GM19463 (cell line): ENCODE measurements at regions not wholly inside any gene's neighbourhood (a gene's known extent, or its start where the extent isn't known, plus 50 kb on each side); places are given as distances from the start of the nearest gene placed in this dataset.

ENCODE experiments used
- ATAC-seq: cut with Tn5 transposase; IDR thresholded peaks from one replicate; pipeline ENCODE4 v1.9.1; 2021; ENCODE audit warnings: mild to moderate bottlenecking, moderate library complexity; ENCODE audit not compliant: unreplicated experiment

DNA sequence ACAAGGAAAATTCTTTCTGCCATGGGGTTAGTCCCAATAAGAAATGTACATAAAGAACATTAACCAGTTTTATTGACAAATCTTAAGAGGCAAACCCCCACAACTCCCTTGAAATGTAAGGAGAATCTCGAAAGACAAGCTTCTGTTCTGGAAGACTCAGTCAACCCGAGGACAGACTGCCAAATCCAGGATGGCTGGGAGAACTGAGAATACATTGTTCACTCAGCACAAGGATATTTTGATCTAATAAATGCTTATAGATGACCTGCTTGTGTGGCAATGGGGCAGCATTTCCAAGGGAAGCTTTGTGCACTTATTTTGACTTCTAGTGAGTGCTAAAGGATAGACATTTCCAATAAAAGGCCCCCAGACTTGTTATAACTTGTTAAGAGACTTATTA, 280.4 kb downstream of the DHX15 start:
- ATAC-seq: no peak

DNA sequence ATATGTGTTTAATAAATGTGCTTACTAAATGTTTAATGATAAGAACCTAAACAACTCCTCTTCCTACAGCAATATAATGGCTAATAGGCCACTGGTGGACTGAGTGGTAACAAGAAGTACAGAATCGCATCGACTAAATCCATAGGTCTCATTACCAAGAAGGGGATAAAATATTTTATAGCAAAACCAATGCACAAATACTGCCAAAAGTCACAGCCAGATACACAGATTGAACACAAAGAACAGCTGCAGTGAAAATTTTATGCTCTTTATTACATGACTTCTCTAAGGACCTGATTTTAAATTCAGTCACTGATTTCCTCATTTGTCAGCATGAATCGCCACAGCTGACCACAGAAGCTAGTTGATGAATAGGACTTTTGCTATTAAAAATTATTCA, 285.4 kb downstream of the DHX15 start:
- no peak for ATAC-seq

DNA sequence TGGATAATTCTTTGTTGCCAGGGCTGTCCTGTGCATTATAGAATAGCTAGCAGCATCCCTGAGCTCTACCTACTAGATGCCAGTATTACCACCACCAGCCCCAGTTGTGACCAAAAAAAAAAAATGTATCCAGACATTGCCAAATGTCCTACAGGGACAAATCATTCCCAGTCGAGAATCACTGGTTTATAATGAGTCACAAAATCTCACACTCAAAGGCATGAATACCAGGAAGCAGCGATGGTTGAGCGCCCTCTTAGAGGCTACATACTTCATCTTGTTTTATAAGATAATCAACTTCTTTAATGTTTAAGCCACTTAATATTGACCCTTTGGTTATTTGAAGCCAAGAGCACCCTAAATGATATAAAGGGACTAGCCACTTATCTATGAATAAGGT, 297.3 kb downstream of the DHX15 start:
- ATAC-seq: no peak

DNA sequence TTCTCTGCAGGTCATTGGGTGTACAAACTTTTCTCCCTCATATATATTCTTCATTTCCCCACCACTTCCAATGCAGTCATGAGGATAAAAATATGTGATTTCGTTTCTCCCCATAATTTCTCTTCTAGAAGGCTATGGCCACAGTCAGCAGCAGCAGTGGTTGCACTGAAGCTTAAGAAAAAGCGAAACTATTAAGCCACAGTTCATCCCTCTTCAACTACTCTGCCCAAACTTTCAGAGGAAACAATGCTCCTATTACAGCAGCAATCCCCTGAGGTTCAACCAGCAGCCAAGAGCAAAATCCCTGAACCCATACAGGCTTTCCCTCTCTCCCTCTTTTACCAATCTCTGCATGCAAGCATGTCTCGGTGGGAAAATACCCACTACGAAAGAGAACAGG, 298.6 kb downstream of the DHX15 start:
- no peak for ATAC-seq

DNA sequence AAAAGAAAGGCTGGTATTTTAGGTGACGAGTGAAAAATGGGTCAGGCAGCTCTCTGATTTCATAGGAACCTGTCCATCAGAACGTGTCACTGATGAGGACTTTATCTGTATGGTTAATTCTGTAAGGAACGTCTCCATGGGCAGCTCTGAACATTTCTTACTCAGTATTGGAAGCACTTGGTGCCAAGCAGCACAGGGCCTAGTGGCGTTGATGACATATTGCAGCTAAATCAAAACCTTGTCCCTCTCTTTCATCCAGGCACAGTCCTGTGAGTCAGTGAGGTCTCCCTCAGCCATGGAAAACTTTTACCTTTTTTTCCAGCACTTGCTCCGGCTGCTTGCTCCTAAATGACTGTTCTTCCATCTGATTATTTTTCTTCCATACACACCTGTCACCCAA, 301.9 kb downstream of the DHX15 start:
- no peak for ATAC-seq

DNA sequence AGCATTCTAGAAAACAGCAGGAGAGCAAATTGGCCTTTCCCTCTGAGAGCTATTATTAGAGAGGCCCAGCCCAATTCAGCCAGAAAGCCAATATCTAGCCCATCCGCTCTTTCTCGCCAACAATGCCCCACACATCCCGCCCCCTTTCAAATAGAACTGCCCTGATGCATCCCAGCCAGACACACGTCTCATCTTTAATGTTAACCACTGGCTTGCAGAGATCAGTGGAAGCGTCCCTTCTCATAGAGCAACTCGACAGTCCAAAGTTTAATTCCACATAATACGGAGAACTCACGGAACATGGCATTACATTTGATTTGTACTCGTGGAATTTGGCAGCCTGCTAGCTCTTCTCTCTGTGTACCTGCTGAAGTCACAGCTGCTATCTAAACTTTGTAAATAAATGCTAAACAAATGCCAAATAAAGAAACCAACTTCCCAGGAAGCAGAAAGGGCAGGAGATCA, 304.4 kb downstream of the DHX15 start:
- ATAC-seq: no peak

DNA sequence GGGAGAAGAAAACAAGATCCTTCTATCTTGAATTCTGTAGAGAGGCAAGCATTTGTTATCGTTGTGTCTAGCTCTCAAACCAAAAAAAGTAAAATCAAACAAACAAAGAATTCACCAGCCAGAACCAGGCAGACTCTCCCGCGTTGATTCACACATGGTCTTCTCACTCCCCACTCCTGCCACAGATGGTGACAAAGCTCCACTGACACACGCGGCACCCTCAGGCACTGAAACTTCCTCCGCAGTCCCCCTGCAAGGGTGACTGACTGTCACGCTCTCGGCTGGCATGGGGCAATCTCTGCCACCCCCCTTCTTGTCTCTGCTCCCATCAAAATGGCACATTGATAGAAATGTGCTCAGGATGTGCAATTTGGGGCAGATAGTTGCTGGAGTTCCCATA, 304.9 kb downstream of the DHX15 start:
- ATAC-seq: no peak

DNA sequence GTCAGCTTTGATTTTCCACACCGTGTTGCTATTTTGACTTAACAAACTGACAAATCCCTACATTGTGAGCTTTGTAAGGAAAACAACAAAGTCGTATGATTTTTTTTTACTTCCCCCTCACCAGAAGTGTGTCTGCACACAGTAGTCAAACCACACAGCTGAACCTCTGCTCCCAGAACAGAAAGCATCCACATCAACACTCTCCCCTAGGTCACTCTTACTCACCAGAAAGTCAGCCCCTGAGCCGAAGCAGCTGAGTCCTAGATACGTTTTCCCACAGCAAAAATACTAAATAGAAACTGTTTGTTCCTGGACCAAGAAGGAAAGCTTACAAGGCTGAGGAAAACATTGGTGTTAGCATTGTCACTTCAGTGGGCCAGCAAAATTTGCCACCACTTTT, 305.7 kb downstream of the DHX15 start:
- ATAC-seq: no peak

DNA sequence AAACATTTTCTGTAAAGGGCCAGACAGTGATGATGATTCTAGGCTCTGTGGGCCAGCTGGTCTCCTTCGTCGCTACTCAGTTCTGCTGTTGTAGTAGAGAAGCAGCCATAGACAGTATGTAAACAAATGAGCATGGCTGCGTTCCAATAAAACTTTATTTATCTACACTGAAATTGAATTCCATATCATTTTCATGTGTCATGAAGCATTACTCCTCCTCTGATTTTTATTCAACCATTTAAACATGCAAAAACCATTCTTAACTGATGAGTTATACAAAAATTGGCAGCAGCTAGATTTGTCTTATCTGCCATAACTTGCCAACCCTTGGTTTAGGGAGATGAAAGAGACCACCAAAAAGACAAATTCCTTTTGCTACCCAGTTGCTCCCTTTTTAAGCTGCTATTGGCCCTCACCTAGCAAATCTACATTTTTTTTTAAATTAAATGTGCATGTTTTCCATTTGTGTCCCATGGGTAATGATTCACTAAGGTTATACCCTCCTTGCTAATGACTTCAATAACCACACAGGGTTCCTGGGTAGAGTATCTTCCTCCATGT, 309.9 kb downstream of the DHX15 start:
- ATAC-seq: no peak

DNA sequence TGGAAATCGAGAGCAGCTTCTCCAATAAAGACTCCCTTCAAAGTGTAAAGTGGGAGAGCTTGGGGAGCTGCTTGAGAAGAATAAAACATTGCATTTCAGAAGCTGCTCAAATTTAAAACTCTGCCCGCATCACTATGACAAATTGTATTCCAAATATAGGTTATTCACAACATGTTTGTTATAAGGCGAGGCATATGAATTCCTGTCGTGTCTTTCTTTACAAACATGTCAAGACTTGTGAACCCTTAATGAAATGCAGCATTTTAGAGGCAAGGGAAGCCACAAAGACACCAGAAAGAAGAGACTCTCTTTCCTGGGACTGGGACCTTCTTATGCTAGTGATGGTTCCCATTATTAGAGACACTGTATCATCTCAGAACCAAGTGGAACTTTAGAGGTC, 311.2 kb downstream of the DHX15 start:
- ATAC-seq: no peak

DNA sequence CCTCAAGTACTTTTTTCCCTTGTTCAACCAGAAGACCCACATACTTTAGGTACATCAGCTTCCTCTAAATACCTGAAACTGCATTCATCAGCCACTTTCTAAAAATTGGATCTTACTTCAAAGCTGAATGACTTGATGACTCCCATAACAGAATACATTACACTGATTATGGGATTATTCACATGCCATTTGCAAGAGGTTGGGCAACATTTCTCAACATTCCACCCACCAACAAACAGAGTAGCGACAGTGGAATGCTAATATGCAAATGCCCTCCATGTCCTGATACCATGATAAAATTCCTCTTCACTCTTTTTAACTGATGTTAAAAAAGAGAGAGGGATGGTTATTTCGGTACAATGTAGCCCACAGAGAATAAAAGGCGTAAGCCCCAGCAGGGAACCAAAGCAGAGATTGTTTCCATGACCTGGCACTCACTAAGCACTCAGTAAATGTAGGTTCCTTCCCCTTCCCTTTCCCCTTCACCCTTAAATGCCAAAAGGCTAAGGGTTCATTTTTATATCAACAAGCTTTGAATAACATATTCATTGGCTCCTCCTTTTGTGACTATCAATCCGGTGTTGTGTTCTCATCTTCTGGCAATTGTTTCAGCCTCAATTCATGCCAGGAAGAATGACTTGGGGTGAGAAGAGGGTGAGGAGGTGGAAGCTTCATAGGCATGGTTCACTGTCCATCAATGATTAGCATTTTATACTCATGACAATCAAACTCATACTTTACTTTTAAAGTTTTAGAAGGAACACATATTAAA, 317.2 kb downstream of the DHX15 start:
- ATAC-seq: no peak

DNA sequence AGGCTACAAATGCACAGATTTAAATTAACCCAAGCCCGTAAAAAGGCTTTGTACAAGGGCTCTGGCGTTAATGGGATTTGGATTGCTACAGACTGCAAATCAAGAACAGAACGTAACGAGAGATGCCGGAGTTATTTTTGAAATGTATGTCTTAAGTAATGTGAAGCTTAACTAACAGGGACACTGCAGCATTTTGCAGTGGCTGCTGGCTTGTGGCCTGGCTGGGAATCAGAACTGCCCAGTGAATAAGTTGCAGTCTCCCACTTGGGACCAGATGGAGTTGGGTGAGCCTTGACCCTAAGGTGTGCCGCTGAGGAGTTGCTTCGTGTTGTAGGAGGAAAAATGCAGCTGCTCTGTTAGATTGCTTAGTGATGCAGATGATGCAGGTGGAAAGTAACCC, 318.4 kb downstream of the DHX15 start:
- no peak for ATAC-seq

DNA sequence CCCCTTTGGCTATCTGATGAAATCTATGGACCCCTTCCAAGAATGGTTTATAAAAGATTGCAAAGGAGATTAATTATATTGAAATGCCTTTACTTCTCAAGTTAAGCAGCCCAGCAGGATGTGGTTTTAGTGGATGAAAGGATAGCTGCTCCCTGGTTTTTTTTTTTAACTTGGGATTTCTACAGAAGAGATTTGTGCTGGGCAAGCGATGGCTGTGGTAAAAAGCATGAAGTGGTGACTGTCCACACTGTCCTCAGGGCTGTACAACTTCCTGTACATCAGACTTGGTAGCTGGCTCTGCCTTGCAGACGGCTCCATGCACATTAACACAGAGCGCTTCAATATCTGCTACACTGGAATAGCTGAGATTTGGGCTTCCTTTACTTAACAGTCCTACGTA, 321.7 kb downstream of the DHX15 start:
- ATAC-seq: no peak

DNA sequence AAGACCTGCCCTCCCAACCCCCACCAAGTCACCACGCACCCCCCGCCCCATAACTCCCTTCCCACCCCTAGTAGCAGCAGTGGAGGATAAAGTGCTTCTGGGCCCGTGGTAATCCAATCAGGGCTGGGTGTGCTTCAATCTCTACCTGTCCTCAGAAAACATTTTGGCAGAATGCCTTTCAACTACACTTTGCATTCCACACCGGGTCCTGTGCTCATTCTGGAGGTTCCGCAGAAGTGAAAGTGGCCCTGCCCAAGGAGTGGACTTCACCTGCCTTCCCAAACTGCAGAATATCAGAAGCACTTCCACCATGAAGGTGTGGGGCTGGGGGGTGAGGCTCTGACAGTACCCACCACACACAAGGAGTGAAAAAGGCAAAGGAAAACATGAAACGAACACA, 322.3 kb downstream of the DHX15 start:
- ATAC-seq: no peak

DNA sequence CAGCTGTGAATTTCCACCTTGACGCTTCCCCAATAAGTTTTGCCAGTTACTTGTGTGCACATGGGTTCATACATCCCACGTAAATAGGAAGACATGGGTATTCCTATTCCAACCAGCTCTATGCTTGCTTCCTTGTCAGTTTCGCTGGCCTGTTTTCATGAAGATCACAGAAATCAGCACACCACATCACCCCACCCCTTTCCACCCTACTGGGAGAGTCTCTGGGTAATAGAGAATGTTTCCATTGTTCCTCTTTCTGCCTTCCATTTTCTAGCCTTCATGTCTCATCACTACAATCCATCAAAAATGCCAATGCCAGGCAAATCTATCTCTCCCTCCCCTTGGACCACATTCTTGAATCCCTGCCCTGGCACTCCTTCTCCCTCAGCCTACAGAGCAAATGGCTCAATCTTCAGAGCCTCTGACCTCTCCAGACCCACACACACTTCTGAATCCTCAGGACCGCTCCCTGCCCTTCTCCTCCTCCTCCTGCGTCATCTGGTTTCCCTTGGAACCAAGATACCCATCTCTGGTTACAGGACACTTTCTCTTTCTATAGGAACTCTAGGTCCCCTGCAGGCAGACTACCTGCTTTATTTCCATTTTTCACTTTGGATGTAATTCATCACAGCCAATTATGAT, 323.3 kb downstream of the DHX15 start:
- no peak for ATAC-seq

DNA sequence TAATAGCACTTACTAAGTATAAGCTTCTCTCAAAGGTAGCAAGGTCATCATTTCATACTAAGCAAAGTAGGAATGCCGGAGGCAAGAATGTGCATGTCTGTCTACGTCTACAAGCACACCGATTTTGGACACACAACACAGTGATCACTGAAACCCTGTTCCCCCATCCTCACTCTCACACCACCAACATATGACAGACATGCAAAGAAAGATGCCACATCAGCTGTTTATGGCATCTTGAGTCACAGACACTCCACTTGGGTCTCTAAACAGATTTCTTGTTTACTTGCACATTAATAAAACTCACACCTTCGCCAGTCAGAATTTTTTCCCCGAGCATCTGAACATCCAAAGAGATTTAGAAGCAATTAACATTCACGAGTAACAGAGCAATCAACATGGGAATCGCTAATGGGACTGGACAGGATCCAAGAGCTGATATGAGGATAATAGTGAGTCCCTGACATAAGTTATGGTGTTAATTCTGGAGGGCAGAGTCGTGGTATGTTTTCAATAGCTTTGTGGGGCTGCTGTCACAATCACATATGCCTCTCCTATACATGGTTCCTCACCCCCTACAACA, 324.1 kb downstream of the DHX15 start:
- no peak for ATAC-seq

DNA sequence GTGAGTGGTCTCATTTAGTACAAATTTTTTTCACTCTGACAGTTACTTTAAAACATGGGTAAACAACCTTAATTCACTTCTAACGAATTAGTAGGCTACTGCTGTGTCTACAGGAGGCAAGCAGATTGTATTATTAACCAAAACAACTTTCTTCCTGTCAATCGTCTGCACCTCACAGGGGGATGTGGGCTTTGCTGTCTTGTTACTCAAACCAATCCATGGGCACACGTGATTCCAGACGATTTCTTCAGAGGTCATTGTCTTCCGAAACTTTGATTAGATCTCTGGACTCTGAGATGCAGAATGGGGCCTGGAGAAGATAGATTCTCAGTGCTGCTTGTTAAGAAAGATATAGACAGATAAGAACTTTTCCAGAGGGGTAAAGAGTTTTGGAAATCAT, 327.8 kb downstream of the DHX15 start:
- ATAC-seq: no peak

DNA sequence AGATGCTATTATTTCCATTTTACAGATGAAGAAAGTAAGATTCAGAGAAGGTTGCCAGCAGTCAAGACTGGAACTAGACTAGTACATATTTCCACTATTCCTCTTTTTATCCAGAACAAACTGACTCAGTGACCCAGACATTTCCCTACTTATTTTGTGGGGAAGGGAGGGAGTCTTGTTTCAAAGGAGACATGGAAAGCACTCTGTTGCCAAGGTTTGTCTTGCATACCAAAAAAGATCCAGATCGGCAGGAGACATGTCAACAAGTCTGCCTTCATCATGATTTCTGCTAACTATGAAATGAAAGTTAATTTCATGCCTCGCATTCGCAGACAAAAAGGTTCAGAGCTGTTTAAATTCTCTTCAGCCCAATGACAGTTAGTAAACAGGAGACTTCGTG, 328.3 kb downstream of the DHX15 start:
- ATAC-seq: no peak

DNA sequence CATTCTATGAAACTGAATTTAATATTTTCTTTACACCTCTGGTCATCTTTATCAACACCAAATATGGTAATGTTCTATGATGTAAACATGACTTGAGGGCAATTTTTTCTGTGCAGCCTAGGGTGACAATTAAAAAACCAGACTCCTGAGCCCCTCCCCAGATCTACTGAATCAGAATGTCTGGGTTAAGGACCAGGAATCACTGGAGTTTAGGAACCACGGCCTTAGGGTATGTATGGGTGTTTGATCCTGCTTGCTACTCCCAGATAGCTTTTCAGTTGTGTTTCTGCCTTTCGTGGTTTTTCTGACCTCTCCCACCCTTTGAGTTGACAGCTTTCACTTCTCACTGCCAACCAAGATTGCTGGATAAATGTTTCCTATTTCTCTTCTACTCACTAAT, 332.2 kb downstream of the DHX15 start:
- ATAC-seq: no peak

DNA sequence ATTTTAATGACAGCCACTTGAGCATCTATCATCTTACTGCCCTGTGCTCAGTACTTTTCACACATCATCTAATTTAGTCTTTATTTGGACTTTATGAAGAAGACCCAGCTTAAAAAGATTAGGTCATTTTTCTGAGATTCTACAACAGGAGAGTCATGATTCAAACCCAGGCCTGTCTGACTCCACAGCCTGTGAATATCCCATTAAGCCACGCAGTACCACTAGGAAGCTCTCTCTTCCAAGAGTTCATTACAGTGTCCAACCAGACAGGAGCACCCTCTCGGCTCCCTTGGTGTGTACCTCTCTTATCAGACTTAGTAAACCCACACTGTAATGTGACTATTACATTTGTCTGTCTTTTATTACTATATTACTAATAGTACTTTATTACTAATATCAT, 332.8 kb downstream of the DHX15 start:
- ATAC-seq: no peak

DNA sequence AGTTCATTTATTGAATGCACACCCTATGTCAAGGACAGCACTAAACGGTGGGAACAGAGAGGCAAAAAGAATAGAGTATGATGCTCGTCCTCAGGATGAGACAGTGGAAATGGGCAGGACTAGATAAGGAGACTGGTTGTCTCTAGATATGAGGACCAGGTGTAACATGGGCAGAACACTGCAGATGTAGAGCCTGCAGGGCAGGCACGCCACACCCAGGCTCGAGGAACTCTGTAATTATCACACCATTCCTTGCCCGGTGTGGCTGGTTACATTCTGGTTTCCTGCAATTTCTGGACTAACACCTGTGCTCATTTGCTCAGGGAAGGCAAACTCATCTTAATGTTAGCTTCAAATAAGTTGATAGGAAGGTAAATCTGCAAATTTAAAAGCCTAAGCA, 334.4 kb downstream of the DHX15 start:
- no peak for ATAC-seq
